ENCODE measurements at regions not wholly inside any gene's neighbourhood (a gene's known extent, or its start where the extent isn't known, plus 50 kb on each side); places are given as distances from the start of the nearest gene placed in this dataset.

GRCh38 chr18:1421502-1421901 lies 516.8 kb downstream of the ADCYAP1 start (continued):
- TF ChIP-seq MXI1 (IDR thresholded peaks at IDR 0.05; ENCODE audit: low read depth, low read length): no peak
- no peak for TF ChIP-seq RAD21 (IDR thresholded peaks at IDR 0.05; ENCODE audit: low read length)
- no peak for TF ChIP-seq YY1 (IDR thresholded peaks at IDR 0.05; ENCODE audit: low read depth)

GRCh38 chr18:1422634-1423033 lies 518.0 kb downstream of the ADCYAP1 start:
- Histone ChIP-seq H3K9me3 (no peaks in the 10 kb centered on the region), H4K20me1 (ENCODE audit: insufficient read depth) (no peaks in the 10 kb centered on the region), H3F3A (replicated peaks; ENCODE audit: insufficient read depth) (no peaks in the 10 kb centered on the region), H3K4me1 (ENCODE audit: control insufficient read depth in 1 of 2, insufficient read depth in 2 of 2, low read depth in 1 of 2, low read length in 1 of 2) (no peaks in the 10 kb centered on the region), H3K79me2 (ENCODE audit: insufficient read depth) (no peaks in the 10 kb centered on the region), H3K4me3 (ENCODE audit: low read depth in 2 of 2, low read length in 1 of 2) (no peak overlapping the region), H3K9me2 (no peaks in the 10 kb centered on the region), H3K27me3 (ENCODE audit: insufficient read depth) (no peaks in the 10 kb centered on the region), H3K9ac (no peak overlapping the region), H3K36me3 (replicated peaks in 1 of 2; ENCODE audit: control insufficient read depth in 1 of 2, insufficient read depth in 2 of 2, low read length in 1 of 2) (no peaks in the 10 kb centered on the region), H2AFZ (ENCODE audit: low read depth) (no peak overlapping the region), H3K27ac (ENCODE audit: low read depth in 2 of 2, low read length in 1 of 2) (no peak overlapping the region), H3K4me2 (no peak overlapping the region)
- WGBS (ENCODE audit: low lambda C conversion rate): 4% methylated on average over 2 of the region's 2 CpGs
- ChIA-PET POLR2A (no interaction called here), CTCF (no interaction called here)
- TF ChIP-seq CHD2 (IDR thresholded peaks at IDR 0.05; ENCODE audit: low read length, partially characterized antibody) (no peak), RAD21 (IDR thresholded peaks at IDR 0.05; ENCODE audit: low read length) (no peak), ELF1 (IDR thresholded peaks at IDR 0.05) (no peak), MAX (IDR thresholded peaks at IDR 0.05; ENCODE audit: low read depth) (no peak), SMC3 (IDR thresholded peaks at IDR 0.05; ENCODE audit: low read depth, low read length) (no peak), USF1 (IDR thresholded peaks at IDR 0.05; ENCODE audit: borderline replicate concordance, low read depth) (no peak), GATA2 (CRISPR knock-in tag; IDR thresholded peaks at IDR 0.05) (no peak), RFX5 (IDR thresholded peaks at IDR 0.05; ENCODE audit: low read length) (no peak), TCF12 (IDR thresholded peaks at IDR 0.05) (no peak), FOSL2 (IDR thresholded peaks at IDR 0.05; ENCODE audit: borderline replicate concordance, low read depth) (no peak)
- no peak for DNase-seq

- Histone ChIP-seq H3K79me2 (ENCODE audit: insufficient read depth) (no peaks in the 10 kb centered on the region), H3K4me2 (no peak overlapping the region), H3K4me3 (ENCODE audit: low read depth in 2 of 2, low read length in 1 of 2) (no peak overlapping the region), H4K20me1 (ENCODE audit: insufficient read depth) (no peaks in the 10 kb centered on the region), H3K36me3 (replicated peaks in 1 of 2; ENCODE audit: control insufficient read depth in 1 of 2, insufficient read depth in 2 of 2, low read length in 1 of 2) (no peaks in the 10 kb centered on the region), H3K9me3 (no peaks in the 10 kb centered on the region), H3K9ac (no peak overlapping the region), H3F3A (replicated peaks; ENCODE audit: insufficient read depth) (no peaks in the 10 kb centered on the region), H3K27ac (ENCODE audit: low read depth in 2 of 2, low read length in 1 of 2) (no peak overlapping the region), H2AFZ (ENCODE audit: low read depth) (no peak overlapping the region), H3K9me2 (no peaks in the 10 kb centered on the region), H3K4me1 (ENCODE audit: control insufficient read depth in 1 of 2, insufficient read depth in 2 of 2, low read depth in 1 of 2, low read length in 1 of 2) (no peaks in the 10 kb centered on the region), H3K27me3 (ENCODE audit: insufficient read depth) (no peaks in the 10 kb centered on the region)
- DNase-seq: no peak
- TF ChIP-seq JUND (IDR thresholded peaks at IDR 0.05) (no peak), USF1 (IDR thresholded peaks at IDR 0.05; ENCODE audit: borderline replicate concordance, low read depth) (no peak), GABPA (IDR thresholded peaks at IDR 0.05; ENCODE audit: low read depth) (no peak), RCOR1 (IDR thresholded peaks at IDR 0.05; ENCODE audit: low read length) (no peak), USF2 (IDR thresholded peaks at IDR 0.05; ENCODE audit: borderline replicate concordance, low read depth, low read length) (no peak), ELF1 (IDR thresholded peaks at IDR 0.05) (no peak), FOSL2 (IDR thresholded peaks at IDR 0.05; ENCODE audit: borderline replicate concordance, low read depth) (no peak), IRF3 (IDR thresholded peaks at IDR 0.05; ENCODE audit: low read depth, low read length) (no peak), MAX (IDR thresholded peaks at IDR 0.05; ENCODE audit: low read depth) (no peak)
- POLR2A ChIA-PET: no interaction called here
- CTCF ChIA-PET: no interaction called here
- WGBS (ENCODE audit: low lambda C conversion rate): 0% methylated on average over 1 of the region's 1 CpG
Measured at GRCh38 chr18:1425679-1426078, 521.0 kb downstream of the ADCYAP1 start.

Data from SK-N-SH (cell line).